ENCODE measurements at regions not wholly inside any gene's neighbourhood (a gene's known extent, or its start where the extent isn't known, plus 50 kb on each side); places are given as distances from the start of the nearest gene placed in this dataset.

GRCh38 chr5:34604119-34604675 lies 51.9 kb upstream of the RAI14 start:
- DNase-seq: no peak

- DNase-seq: no peak
These were observed 50.0 kb upstream of the RAI14 start for GRCh38 chr5:34606101-34606500.
